NB4 (cell line): ENCODE measurements at regions not wholly inside any gene's neighbourhood (a gene's known extent, or its start where the extent isn't known, plus 50 kb on each side); places are given as distances from the start of the nearest gene placed in this dataset.

ENCODE experiments used
- DNase-seq: peaks from one replicate; pipeline ENCODE4 v3.0.0; 2010; ENCODE audit warnings: low read depth
- H3K4me3 ChIP-seq: one replicate; pipeline ENCODE4 v1.5.1; 2011; ENCODE audit warnings: mild to moderate bottlenecking, low read depth, low read length, moderate library complexity
- CTCF ChIP-seq: IDR thresholded peaks from one replicate; pipeline ENCODE4 v1.5.1; 2012; ENCODE audit warnings: low read depth, low read length
- MAX ChIP-seq: IDR thresholded peaks from 2 replicates; pipeline ENCODE4 v1.6.1; 2011; ENCODE audit warnings: low read depth, low read length
- MYC ChIP-seq: IDR thresholded peaks from 2 replicates; pipeline ENCODE4 v1.6.1; 2011; ENCODE audit warnings: low read depth, low read length
- POLR2A ChIP-seq: IDR thresholded peaks from 2 replicates; pipeline ENCODE4 v1.6.1; 2011; ENCODE audit warnings: mild to moderate bottlenecking; ENCODE audit not compliant: insufficient read length; ENCODE audit errors: extremely low read depth

- H3K4me3 ChIP-seq: no peak overlapping the region
- DNase-seq: no peak
- TF ChIP-seq MYC: no peak
- no peak for TF ChIP-seq POLR2A
- TF ChIP-seq CTCF: no peak
- TF ChIP-seq MAX: no peak
Observed at GRCh38 chr2:235300368-235301201, 193.3 kb upstream of the AGAP1 start.

- no peak for TF ChIP-seq POLR2A
- no peak for TF ChIP-seq CTCF
- TF ChIP-seq MYC: no peak
- TF ChIP-seq MAX: no peak
- no peak overlapping the region for H3K4me3 ChIP-seq
- no peak for DNase-seq
Observed at GRCh38 chr2:235301202-235302076, 192.4 kb upstream of the AGAP1 start.

- TF ChIP-seq MYC (no peak), POLR2A (no peak), MAX (no peak), CTCF (no peak)
- no peak for DNase-seq
- H3K4me3 ChIP-seq: no peak overlapping the region
Observed at GRCh38 chr2:235302263-235302662, 191.6 kb upstream of the AGAP1 start.

GRCh38 chr2:235303499-235304291, 190.1 kb upstream of the AGAP1 start:
- no peak overlapping the region for H3K4me3 ChIP-seq
- no peak for TF ChIP-seq MYC
- no peak for TF ChIP-seq MAX
- peak; percentile 19 for TF ChIP-seq CTCF
- no peak for DNase-seq

GRCh38 chr2:235305678-235306077, 188.2 kb upstream of the AGAP1 start:
- no peak for TF ChIP-seq POLR2A
- no peak for TF ChIP-seq CTCF
- no peak for TF ChIP-seq MAX
- no peak for TF ChIP-seq MYC
- DNase-seq: no peak
- H3K4me3 ChIP-seq: no peak overlapping the region
